ENCODE measurements at regions not wholly inside any gene's neighbourhood (a gene's known extent, or its start where the extent isn't known, plus 50 kb on each side); places are given as distances from the start of the nearest gene placed in this dataset.

DNA sequence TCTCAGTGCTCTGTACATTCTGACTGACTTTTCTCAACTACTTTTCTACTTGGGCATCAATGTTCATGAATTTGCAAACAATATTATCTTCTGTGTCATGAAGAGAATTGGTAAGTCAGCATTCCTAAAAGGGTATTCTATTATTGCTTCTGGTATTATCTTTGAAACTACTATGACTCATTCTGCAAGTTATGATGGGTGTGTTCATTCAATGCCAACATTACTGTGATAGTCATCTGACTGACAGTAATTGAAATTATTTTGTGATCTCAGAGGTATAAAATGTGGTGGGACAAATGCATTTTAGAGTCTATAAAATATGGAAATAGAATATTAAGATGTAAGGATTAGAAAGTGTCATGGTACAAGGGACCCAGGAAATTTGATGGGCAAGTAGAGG lies 736.0 kb upstream of the CELF4 start (continued):
- TF ChIP-seq, protein P1, sequence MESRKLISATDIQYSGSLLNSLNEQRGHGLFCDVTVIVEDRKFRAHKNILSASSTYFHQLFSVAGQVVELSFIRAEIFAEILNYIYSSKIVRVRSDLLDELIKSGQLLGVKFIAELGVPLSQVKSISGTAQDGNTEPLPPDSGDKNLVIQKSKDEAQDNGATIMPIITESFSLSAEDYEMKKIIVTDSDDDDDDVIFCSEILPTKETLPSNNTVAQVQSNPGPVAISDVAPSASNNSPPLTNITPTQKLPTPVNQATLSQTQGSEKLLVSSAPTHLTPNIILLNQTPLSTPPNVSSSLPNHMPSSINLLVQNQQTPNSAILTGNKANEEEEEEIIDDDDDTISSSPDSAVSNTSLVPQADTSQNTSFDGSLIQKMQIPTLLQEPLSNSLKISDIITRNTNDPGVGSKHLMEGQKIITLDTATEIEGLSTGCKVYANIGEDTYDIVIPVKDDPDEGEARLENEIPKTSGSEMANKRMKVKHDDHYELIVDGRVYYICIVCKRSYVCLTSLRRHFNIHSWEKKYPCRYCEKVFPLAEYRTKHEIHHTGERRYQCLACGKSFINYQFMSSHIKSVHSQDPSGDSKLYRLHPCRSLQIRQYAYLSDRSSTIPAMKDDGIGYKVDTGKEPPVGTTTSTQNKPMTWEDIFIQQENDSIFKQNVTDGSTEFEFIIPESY (IDR thresholded peaks at IDR 0.05): no peak
- TF ChIP-seq, protein P2, sequence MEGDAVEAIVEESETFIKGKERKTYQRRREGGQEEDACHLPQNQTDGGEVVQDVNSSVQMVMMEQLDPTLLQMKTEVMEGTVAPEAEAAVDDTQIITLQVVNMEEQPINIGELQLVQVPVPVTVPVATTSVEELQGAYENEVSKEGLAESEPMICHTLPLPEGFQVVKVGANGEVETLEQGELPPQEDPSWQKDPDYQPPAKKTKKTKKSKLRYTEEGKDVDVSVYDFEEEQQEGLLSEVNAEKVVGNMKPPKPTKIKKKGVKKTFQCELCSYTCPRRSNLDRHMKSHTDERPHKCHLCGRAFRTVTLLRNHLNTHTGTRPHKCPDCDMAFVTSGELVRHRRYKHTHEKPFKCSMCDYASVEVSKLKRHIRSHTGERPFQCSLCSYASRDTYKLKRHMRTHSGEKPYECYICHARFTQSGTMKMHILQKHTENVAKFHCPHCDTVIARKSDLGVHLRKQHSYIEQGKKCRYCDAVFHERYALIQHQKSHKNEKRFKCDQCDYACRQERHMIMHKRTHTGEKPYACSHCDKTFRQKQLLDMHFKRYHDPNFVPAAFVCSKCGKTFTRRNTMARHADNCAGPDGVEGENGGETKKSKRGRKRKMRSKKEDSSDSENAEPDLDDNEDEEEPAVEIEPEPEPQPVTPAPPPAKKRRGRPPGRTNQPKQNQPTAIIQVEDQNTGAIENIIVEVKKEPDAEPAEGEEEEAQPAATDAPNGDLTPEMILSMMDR (IDR thresholded peaks at IDR 0.05; ENCODE audit: low read depth, low read length, missing input control): no peak

DNA sequence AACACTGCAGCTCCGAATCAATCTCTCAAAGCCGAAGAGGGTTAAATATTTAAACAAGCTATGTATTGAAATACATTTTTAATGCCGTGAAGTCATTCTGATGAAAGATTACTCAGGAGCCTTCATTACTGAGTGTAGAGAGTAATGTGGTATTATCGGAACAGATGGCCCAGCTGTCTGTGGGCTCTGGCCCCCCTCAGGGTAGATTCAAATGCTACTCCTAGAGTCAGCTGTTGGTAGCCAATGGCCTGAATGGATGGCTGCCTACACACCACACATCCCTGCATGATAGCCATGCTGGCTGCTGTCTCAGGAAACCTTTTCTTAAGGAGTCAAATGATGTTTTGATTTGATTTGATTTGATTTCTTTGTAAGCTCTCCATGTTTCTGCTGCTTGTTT lies 732.3 kb upstream of the CELF4 start:
- Histone ChIP-seq H3K4me1 (ENCODE audit: control insufficient read depth in 4 of 4, insufficient read depth in 4 of 4, low read length in 3 of 4) (no peaks in the 10 kb centered on the region), H3K36me3 (ENCODE audit: control insufficient read depth in 4 of 4, insufficient read depth in 3 of 4, low read depth in 1 of 4, low read length in 3 of 4) (no peaks in the 10 kb centered on the region), H3K9me3 (ENCODE audit: control insufficient read depth in 4 of 4, low read length in 3 of 4) (no peaks in the 10 kb centered on the region), H3K9ac (ENCODE audit: low read depth in 1 of 2, low read length in 2 of 2) (no peak overlapping the region), H3K27ac (ENCODE audit: low read depth in 1 of 2, low read length in 2 of 2) (no peak overlapping the region), H3K27me3 (ENCODE audit: control insufficient read depth in 4 of 4, insufficient read depth in 4 of 4, low read length in 3 of 4) (no peaks in the 10 kb centered on the region), H3K4me3 (ENCODE audit: low read depth in 1 of 3, low read length in 3 of 3) (no peak overlapping the region)
- no peak for DNase-seq (ENCODE audit: low spot score)
- no peak for TF ChIP-seq TAF1 (conservative IDR thresholded peaks at IDR 0.05)
- TF ChIP-seq YY1 (IDR thresholded peaks at IDR 0.05): no peak
- TF ChIP-seq FOXA1 (IDR thresholded peaks at IDR 0.05): no peak
- TF ChIP-seq EGR1 (IDR thresholded peaks at IDR 0.05; ENCODE audit: low read depth in 2 of 2): no peak
- TF ChIP-seq, protein P3, sequence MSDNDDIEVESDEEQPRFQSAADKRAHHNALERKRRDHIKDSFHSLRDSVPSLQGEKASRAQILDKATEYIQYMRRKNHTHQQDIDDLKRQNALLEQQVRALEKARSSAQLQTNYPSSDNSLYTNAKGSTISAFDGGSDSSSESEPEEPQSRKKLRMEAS (IDR thresholded peaks at IDR 0.05): no peak
- TF ChIP-seq JUND (IDR thresholded peaks at IDR 0.05): no peak
- no peak for TF ChIP-seq NR2F2 (IDR thresholded peaks at IDR 0.05)
- TF ChIP-seq RAD21 (IDR thresholded peaks at IDR 0.05): no peak
- no peak for TF ChIP-seq GABPA (IDR thresholded peaks at IDR 0.05 in 1 of 2, conservative IDR thresholded peaks at IDR 0.05 in 1 of 2)
- TF ChIP-seq, protein P2 (IDR thresholded peaks at IDR 0.05; ENCODE audit: low read depth, low read length, missing input control): no peak
- TF ChIP-seq HNF4A (conservative IDR thresholded peaks at IDR 0.05): no peak
- TF ChIP-seq, protein P1 (IDR thresholded peaks at IDR 0.05): no peak
- no peak for TF ChIP-seq FOXA2 (IDR thresholded peaks at IDR 0.05)
- no peak for TF ChIP-seq RXRA (IDR thresholded peaks at IDR 0.05)
- TF ChIP-seq HNF4G (IDR thresholded peaks at IDR 0.05): no peak
- TF ChIP-seq, protein P4, sequence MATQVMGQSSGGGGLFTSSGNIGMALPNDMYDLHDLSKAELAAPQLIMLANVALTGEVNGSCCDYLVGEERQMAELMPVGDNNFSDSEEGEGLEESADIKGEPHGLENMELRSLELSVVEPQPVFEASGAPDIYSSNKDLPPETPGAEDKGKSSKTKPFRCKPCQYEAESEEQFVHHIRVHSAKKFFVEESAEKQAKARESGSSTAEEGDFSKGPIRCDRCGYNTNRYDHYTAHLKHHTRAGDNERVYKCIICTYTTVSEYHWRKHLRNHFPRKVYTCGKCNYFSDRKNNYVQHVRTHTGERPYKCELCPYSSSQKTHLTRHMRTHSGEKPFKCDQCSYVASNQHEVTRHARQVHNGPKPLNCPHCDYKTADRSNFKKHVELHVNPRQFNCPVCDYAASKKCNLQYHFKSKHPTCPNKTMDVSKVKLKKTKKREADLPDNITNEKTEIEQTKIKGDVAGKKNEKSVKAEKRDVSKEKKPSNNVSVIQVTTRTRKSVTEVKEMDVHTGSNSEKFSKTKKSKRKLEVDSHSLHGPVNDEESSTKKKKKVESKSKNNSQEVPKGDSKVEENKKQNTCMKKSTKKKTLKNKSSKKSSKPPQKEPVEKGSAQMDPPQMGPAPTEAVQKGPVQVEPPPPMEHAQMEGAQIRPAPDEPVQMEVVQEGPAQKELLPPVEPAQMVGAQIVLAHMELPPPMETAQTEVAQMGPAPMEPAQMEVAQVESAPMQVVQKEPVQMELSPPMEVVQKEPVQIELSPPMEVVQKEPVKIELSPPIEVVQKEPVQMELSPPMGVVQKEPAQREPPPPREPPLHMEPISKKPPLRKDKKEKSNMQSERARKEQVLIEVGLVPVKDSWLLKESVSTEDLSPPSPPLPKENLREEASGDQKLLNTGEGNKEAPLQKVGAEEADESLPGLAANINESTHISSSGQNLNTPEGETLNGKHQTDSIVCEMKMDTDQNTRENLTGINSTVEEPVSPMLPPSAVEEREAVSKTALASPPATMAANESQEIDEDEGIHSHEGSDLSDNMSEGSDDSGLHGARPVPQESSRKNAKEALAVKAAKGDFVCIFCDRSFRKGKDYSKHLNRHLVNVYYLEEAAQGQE (IDR thresholded peaks at IDR 0.05): no peak
- TF ChIP-seq, protein P5, sequence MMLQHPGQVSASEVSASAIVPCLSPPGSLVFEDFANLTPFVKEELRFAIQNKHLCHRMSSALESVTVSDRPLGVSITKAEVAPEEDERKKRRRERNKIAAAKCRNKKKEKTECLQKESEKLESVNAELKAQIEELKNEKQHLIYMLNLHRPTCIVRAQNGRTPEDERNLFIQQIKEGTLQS (IDR thresholded peaks at IDR 0.05): no peak
- TF ChIP-seq SP1 (IDR thresholded peaks at IDR 0.05): no peak
- WGBS: 77% methylated on average over 4 of the region's 4 CpGs

All from liver (tissue), 8 donors.